Skeletal muscle cell (primary cell): ENCODE measurements at regions not wholly inside any gene's neighbourhood (a gene's known extent, or its start where the extent isn't known, plus 50 kb on each side); places are given as distances from the start of the nearest gene placed in this dataset.

Experiments used
- DNase-seq: peaks from one replicate; pipeline ENCODE4 v3.0.0-alpha.2; 2010; ENCODE audit warnings: low read depth
- H3K4me3 ChIP-seq: 2 replicates; pipeline ENCODE4 v1.5.1; 2011; ENCODE audit warnings: low read depth, mild to moderate bottlenecking, control low read depth, low read length, moderate library complexity

GRCh38 chr7:12161146-12161545 lies 49.9 kb upstream of the TMEM106B start:
- no peak overlapping the region for H3K4me3 ChIP-seq
- no peak for DNase-seq
